ENCODE measurements at regions not wholly inside any gene's neighbourhood (a gene's known extent, or its start where the extent isn't known, plus 50 kb on each side); places are given as distances from the start of the nearest gene placed in this dataset.

DNA sequence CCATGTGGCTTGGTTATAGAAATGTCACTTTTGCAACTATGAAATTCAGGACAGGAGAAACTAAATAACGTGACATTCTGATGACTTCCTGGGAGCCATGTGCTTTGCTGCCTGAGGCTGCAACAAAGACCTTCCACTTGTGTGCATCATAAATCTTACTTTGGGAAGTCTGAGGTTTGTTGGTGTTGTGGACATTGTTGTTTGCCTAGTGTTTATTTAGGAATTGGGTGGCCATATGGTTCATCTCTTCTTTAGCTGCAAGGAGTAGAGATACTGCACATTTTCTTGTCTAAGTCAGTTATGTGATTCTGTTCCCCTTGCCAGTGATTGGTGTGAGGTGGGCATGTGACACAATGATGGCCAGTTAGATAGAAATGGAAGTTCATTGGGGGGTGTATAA is 167.3 kb upstream of the SSTR1 start:
- Histone ChIP-seq H3K36me3 (no peaks in the 10 kb centered on the region), H3K9me3 (no peaks in the 10 kb centered on the region), H3K27ac (no peak overlapping the region), H3K27me3 (no peaks in the 10 kb centered on the region), H3K4me3 (no peak overlapping the region), H3K4me1 (no peaks in the 10 kb centered on the region)
- 66 to 73% methylated on average over 1 of the region's 1 CpG for WGBS, 2 donors
- no peak for DNase-seq
- no peak for TF ChIP-seq POLR2AphosphoS5 (IDR thresholded peaks at IDR 0.05)
- no peak for TF ChIP-seq POLR2A (IDR thresholded peaks at IDR 0.05)
- TF ChIP-seq, protein P1, sequence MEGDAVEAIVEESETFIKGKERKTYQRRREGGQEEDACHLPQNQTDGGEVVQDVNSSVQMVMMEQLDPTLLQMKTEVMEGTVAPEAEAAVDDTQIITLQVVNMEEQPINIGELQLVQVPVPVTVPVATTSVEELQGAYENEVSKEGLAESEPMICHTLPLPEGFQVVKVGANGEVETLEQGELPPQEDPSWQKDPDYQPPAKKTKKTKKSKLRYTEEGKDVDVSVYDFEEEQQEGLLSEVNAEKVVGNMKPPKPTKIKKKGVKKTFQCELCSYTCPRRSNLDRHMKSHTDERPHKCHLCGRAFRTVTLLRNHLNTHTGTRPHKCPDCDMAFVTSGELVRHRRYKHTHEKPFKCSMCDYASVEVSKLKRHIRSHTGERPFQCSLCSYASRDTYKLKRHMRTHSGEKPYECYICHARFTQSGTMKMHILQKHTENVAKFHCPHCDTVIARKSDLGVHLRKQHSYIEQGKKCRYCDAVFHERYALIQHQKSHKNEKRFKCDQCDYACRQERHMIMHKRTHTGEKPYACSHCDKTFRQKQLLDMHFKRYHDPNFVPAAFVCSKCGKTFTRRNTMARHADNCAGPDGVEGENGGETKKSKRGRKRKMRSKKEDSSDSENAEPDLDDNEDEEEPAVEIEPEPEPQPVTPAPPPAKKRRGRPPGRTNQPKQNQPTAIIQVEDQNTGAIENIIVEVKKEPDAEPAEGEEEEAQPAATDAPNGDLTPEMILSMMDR (IDR thresholded peaks at IDR 0.05) = no peak
- TF ChIP-seq EP300 (IDR thresholded peaks at IDR 0.05) = no peak
- intact Hi-C loops (cut with DNase I) = no loop called here

DNA sequence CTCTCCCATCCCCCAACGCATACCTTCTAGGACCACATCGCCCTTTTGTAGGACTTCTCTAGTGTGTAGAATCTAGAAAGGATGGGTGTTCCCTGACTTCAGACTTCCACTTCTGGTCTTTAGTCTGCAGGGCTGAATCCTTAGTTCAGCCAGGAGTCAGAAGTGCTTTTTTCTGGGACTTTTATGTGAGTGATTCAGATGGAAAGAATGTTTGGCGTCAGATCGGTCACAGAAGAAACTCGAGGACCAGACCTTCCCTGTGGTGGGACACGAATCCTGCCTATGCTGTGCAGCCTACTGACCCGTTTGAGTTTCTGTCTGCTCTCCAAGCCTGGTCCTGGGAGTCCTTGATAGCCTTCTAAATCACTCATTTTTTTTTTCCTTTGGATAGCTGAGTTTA is 165.4 kb upstream of the SSTR1 start:
- WGBS, 2 donors = 55 to 71% methylated on average over 7 of the region's 7 CpGs
- TF ChIP-seq, protein P1 (IDR thresholded peaks at IDR 0.05) = no peak
- TF ChIP-seq POLR2AphosphoS5 (IDR thresholded peaks at IDR 0.05) (no peak), POLR2A (IDR thresholded peaks at IDR 0.05) (no peak)
- intact Hi-C loops (cut with DNase I) = no loop called here
- H3K4me3 ChIP-seq = no peak overlapping the region
- H3K9me3 ChIP-seq = no peaks in the 10 kb centered on the region
- H3K27ac ChIP-seq = no peak overlapping the region
- no peak for DNase-seq
- no peaks in the 10 kb centered on the region for H3K4me1 ChIP-seq
- H3K27me3 ChIP-seq = no peaks in the 10 kb centered on the region
- H3K36me3 ChIP-seq = no peaks in the 10 kb centered on the region

DNA sequence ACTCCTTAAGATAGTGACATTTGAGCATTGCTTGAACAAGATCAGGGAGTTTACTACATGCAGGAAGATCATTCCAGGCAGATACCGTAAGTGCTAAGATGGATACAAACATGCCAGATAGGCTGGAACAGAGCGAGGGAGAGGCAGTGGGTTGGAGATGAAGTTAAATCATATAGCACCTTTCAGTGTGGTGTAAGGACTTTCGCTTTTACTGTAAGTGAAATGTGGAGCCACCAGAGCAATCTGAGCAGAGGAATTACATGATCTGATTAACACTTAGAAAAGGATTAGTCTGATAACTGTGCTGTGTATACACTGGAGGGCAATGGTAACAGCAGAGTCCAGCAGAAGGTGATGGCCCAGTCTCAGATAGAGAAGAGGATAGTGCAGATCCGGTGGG is 163.0 kb upstream of the SSTR1 start:
- no peak overlapping the region for H3K4me3 ChIP-seq
- intact Hi-C loops (cut with DNase I) = no loop called here
- no peaks in the 10 kb centered on the region for H3K27me3 ChIP-seq
- no peak overlapping the region for H3K27ac ChIP-seq
- no peak for DNase-seq
- no peaks in the 10 kb centered on the region for H3K36me3 ChIP-seq
- 85 to 86% methylated on average over 4 of the region's 4 CpGs for WGBS, 2 donors
- no peaks in the 10 kb centered on the region for H3K4me1 ChIP-seq
- TF ChIP-seq POLR2A (IDR thresholded peaks at IDR 0.05) (no peak), EP300 (IDR thresholded peaks at IDR 0.05) (no peak), POLR2AphosphoS5 (IDR thresholded peaks at IDR 0.05) (no peak)
- TF ChIP-seq, protein P1 (IDR thresholded peaks at IDR 0.05) = no peak
- H3K9me3 ChIP-seq = no peaks in the 10 kb centered on the region

DNA sequence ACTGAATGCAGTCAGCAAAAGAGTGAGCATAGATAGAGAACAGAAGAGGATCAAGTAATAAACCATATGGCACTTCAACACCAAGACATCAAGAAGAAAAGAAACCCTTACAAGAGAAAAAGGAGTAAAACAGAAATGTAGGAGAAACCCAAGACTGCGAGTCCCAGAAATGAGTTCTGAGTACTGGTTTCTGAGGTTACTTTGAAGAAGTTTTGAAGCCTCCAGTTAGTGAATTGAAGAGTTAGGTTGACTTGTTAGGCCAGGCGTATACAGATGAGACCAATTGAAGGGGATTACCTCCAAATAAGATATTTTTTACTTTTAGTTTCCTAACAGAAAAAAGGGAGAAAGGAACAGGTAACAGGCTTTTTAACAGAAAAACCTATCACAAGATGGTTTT is 162.2 kb upstream of the SSTR1 start:
- TF ChIP-seq POLR2A (IDR thresholded peaks at IDR 0.05) (no peak), POLR2AphosphoS5 (IDR thresholded peaks at IDR 0.05) (no peak), EP300 (IDR thresholded peaks at IDR 0.05) (no peak)
- TF ChIP-seq, protein P1 (IDR thresholded peaks at IDR 0.05) = no peak
- intact Hi-C loops (cut with DNase I) = no loop called here
- 81 to 96% methylated on average over 2 of the region's 2 CpGs for WGBS, 2 donors

DNA sequence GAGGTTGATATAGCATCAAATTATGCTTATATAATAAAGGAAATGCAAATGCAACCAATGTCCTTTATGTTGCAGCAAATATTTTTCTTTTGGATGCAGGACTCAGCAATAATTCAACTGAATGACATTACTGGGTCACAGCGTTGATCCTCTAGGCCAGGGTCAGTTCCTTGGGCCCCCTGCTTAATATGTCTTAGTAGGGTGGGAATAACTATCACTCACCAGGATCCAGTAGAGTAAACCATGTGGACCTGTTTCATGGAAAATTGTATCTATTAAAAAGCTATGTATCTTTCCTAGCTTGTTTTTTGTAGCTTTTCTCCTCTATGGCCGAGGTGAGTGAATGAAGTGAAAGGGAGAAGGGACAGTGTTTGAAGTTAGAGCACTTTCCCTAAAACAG is 161.5 kb upstream of the SSTR1 start:
- TF ChIP-seq, protein P1 (IDR thresholded peaks at IDR 0.05) = no peak
- TF ChIP-seq POLR2A (IDR thresholded peaks at IDR 0.05) (no peak), EP300 (IDR thresholded peaks at IDR 0.05) (no peak), POLR2AphosphoS5 (IDR thresholded peaks at IDR 0.05) (no peak)
- no peaks in the 10 kb centered on the region for H3K4me1 ChIP-seq
- DNase-seq = no peak
- H3K27ac ChIP-seq = no peak overlapping the region
- intact Hi-C loops (cut with DNase I) = no loop called here
- H3K4me3 ChIP-seq = no peak overlapping the region
- H3K27me3 ChIP-seq = no peaks in the 10 kb centered on the region
- H3K9me3 ChIP-seq = no peaks in the 10 kb centered on the region
- WGBS, 2 donors = 87 to 88% methylated on average over 2 of the region's 2 CpGs
- H3K36me3 ChIP-seq = no peaks in the 10 kb centered on the region

More for the DNA sequence above, 162.2 kb upstream of the SSTR1 start:
- Histone ChIP-seq H3K4me1 (no peaks in the 10 kb centered on the region), H3K36me3 (no peaks in the 10 kb centered on the region), H3K27ac (no peak overlapping the region), H3K9me3 (no peaks in the 10 kb centered on the region), H3K4me3 (no peak overlapping the region), H3K27me3 (no peaks in the 10 kb centered on the region)
- no peak for DNase-seq
